Esophagus muscularis mucosa (tissue), 4 donors: ENCODE measurements at regions not wholly inside any gene's neighbourhood (a gene's known extent, or its start where the extent isn't known, plus 50 kb on each side); places are given as distances from the start of the nearest gene placed in this dataset.
"Not testable (repeated sequence)": the region's sequence is repeated elsewhere in the genome, so short reads cannot be mapped to it uniquely, and the experiment has no call there.

Experiments used
- DNase-seq: peaks from one replicate; pipeline ENCODE4 v3.0.0-alpha.2; 2017; ENCODE audit errors: extremely low spot score
- H3K27ac ChIP-seq, 4 donors: fragments of 200-600 bp; sonication (generic); replicated peaks in 1 of 4; 1 replicate in 3 of 4; 2 replicates in 1 of 4; pipeline ENCODE4 v1.5.1; 2016 to 2019; ENCODE audit warnings: mild to moderate bottlenecking in 1 of 4
- H3K27me3 ChIP-seq, 4 donors: fragments of 200-600 bp; sonication (generic); one replicate each; pipeline versions ENCODE4 v1.5.1 to v1.6.0; 2016 to 2019
- H3K36me3 ChIP-seq, 4 donors: fragments of 200-600 bp; sonication (generic); one replicate each; pipeline ENCODE4 v1.5.1; 2016 to 2019
- H3K4me1 ChIP-seq, 4 donors: fragments of 200-600 bp; sonication (generic); one replicate each; pipeline ENCODE4 v1.5.1; 2016 to 2019
- H3K4me3 ChIP-seq, 4 donors: fragments of 200-600 bp; sonication (generic); 1 replicate in 2 of 4; 2 replicates in 2 of 4; pipeline ENCODE4 v1.5.1; 2016 to 2019; ENCODE audit warnings: mild to moderate bottlenecking in 4 of 4, moderate library complexity in 1 of 4
- H3K9me3 ChIP-seq, 4 donors: fragments of 200-600 bp; sonication (generic); 1 replicate in 3 of 4; 2 replicates in 1 of 4; pipeline ENCODE4 v1.5.1; 2016 to 2019
- EP300 ChIP-seq: sonication (generic); formaldehyde crosslinking; IDR thresholded peaks from one replicate; pipeline ENCODE4 v1.6.1; 2017; ENCODE audit warnings: antibody characterized with exemption
- POLR2A ChIP-seq: fragments of 450-650 bp; IDR thresholded peaks from one replicate; pipeline ENCODE4 v1.6.1; 2017; ENCODE audit warnings: antibody characterized with exemption, moderate library complexity, mild to moderate bottlenecking, low read depth
- POLR2AphosphoS5 ChIP-seq, 2 donors: sonication (generic); formaldehyde crosslinking; IDR thresholded peaks; one replicate each; pipeline ENCODE4 v1.6.1; 2017; ENCODE audit warnings: antibody characterized with exemption in 2 of 2
- WGBS: methylation state at CpG from one replicate; pipeline ENCODE4 v1.1.5; 2018; 5-methylcytosine and 5-hydroxymethylcytosine counted together
- intact Hi-C: fragments of 100-400 bp; cut with DNase I; formaldehyde crosslinking; loops from one replicate; pipeline ENCODE4 v1.15.1; 2023
- TF ChIP-seq, protein P1 (sequence below), 3 experiments: fragments of 200-600 bp in 2 of 3; fragments of 450-650 bp in 1 of 3; sonication (generic) in 2 of 3; IDR thresholded peaks; one replicate each; pipeline ENCODE4 v1.5.1; 2017 to 2019; ENCODE audit warnings: antibody characterized with exemption in 3 of 3, mild to moderate bottlenecking in 2 of 3, moderate library complexity in 1 of 3

- Histone ChIP-seq H3K27ac (no peak overlapping the region), H3K36me3 (no peaks in the 10 kb centered on the region), H3K4me3 (no peak overlapping the region), H3K4me1 (no peaks in the 10 kb centered on the region), H3K9me3 (no peaks in the 10 kb centered on the region), H3K27me3 (peaks cover 0 to 53% (median 0%) of the 10 kb centered on the region in 4 donors)
- no peak for DNase-seq
- WGBS: 52% methylated on average over 9 of the region's 9 CpGs
- intact Hi-C loops: no loop called here
- no peak for TF ChIP-seq POLR2A
Observed at GRCh38 chr17:36849871-36850348, 87.4 kb upstream of the LHX1 start.

DNA sequence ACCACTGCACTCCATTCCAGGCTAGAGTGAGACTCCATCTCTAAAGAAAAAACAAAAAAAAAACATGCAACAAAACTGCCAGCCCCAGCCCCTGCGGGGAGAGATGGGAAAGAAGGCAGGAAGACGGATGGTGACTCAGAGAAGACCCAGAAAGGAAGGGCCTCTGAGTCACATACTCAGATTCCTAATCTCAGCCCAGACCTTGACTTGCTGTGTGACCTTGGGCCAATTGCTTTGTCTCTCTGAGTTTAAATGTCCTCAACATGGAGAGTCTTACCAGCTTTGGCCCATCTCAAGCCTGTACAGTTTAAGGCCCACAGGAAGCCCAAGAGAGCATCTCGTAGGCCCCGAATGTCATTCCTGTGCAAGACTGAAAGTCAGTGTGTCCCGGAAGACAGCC, 86.5 kb upstream of the LHX1 start:
- TF ChIP-seq POLR2A (no peak), EP300 (no peak), POLR2AphosphoS5 (IDR thresholded peaks at IDR 0.05) (no peak)
- TF ChIP-seq, protein P1, sequence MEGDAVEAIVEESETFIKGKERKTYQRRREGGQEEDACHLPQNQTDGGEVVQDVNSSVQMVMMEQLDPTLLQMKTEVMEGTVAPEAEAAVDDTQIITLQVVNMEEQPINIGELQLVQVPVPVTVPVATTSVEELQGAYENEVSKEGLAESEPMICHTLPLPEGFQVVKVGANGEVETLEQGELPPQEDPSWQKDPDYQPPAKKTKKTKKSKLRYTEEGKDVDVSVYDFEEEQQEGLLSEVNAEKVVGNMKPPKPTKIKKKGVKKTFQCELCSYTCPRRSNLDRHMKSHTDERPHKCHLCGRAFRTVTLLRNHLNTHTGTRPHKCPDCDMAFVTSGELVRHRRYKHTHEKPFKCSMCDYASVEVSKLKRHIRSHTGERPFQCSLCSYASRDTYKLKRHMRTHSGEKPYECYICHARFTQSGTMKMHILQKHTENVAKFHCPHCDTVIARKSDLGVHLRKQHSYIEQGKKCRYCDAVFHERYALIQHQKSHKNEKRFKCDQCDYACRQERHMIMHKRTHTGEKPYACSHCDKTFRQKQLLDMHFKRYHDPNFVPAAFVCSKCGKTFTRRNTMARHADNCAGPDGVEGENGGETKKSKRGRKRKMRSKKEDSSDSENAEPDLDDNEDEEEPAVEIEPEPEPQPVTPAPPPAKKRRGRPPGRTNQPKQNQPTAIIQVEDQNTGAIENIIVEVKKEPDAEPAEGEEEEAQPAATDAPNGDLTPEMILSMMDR (IDR thresholded peaks at IDR 0.05): no peak
- H3K4me3 ChIP-seq: no peak overlapping the region
- H3K4me1 ChIP-seq: no peaks in the 10 kb centered on the region
- DNase-seq: no peak
- intact Hi-C loops: no loop called here
- 39% methylated on average over 2 of the region's 5 CpGs for WGBS
- H3K27ac ChIP-seq: no peak overlapping the region
- no peaks in the 10 kb centered on the region for H3K9me3 ChIP-seq
- no peaks in the 10 kb centered on the region for H3K36me3 ChIP-seq
- H3K27me3 ChIP-seq: peaks cover 0 to 52% (median 0%) of the 10 kb centered on the region in 4 donors

DNA sequence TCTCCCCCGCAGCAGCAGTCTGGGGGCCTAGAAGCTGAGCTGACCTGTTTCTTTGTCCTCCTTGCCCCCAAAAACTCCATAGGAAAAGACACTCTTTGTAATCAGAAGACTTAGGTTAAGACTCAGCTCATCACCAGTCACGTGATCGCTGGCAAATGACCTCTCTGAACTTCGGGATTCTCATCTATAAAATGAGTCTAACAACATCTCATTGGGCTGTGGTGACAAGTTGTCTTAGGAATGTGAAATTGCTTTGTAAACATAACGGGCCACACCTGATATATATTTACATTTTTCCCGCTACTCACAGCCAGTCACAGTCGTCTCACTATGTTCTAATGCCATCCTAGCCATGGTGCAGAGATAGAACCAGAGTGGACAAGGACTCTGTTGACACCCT, 86.0 kb upstream of the LHX1 start:
- no peak for TF ChIP-seq EP300
- TF ChIP-seq, protein P1 (IDR thresholded peaks at IDR 0.05): no peak
- no peak for TF ChIP-seq POLR2A
- TF ChIP-seq POLR2AphosphoS5 (IDR thresholded peaks at IDR 0.05): no peak
- H3K27ac ChIP-seq: no peak overlapping the region
- no peaks in the 10 kb centered on the region for H3K36me3 ChIP-seq
- DNase-seq: no peak
- H3K4me1 ChIP-seq: no peaks in the 10 kb centered on the region
- H3K9me3 ChIP-seq: no peaks in the 10 kb centered on the region
- no peak overlapping the region for H3K4me3 ChIP-seq
- H3K27me3 ChIP-seq: peaks cover 0 to 48% (median 0%) of the 10 kb centered on the region in 4 donors
- intact Hi-C loops: no loop called here
- WGBS: 59% methylated on average over 7 of the region's 7 CpGs

GRCh38 chr17:36852478-36852877, 84.8 kb upstream of the LHX1 start:
- WGBS: 36% methylated on average over 1 of the region's 1 CpG
- H3K4me3 ChIP-seq, H3K27ac ChIP-seq, DNase-seq, H3K36me3 ChIP-seq, H3K4me1 ChIP-seq, intact Hi-C loops, H3K9me3 ChIP-seq: not testable (repeated sequence)
- H3K27me3 ChIP-seq: peaks cover 0 to 49% (median 0%) of the 10 kb centered on the region in 4 donors

GRCh38 chr17:36854982-36855381, 82.3 kb upstream of the LHX1 start:
- Histone ChIP-seq H3K9me3 (no peaks in the 10 kb centered on the region), H3K27me3 (peaks cover 0 to 66% (median 0%) of the 10 kb centered on the region in 4 donors), H3K4me3 (no peak overlapping the region), H3K4me1 (no peaks in the 10 kb centered on the region), H3K27ac (no peak overlapping the region), H3K36me3 (no peaks in the 10 kb centered on the region)
- no peak for DNase-seq
- WGBS: 56% methylated on average over 3 of the region's 3 CpGs
- intact Hi-C loops: no loop called here
- TF ChIP-seq, protein P1 (IDR thresholded peaks at IDR 0.05): no peak

- 88% methylated on average over 4 of the region's 4 CpGs for WGBS
- Histone ChIP-seq H3K9me3 (no peaks in the 10 kb centered on the region), H3K4me1 (no peaks in the 10 kb centered on the region), H3K4me3 (no peak overlapping the region), H3K27ac (no peak overlapping the region), H3K36me3 (no peaks in the 10 kb centered on the region), H3K27me3 (peaks cover 0 to 70% (median 0%) of the 10 kb centered on the region in 4 donors)
- intact Hi-C loops: no loop called here
- no peak for DNase-seq
- no peak for TF ChIP-seq POLR2A
- no peak for TF ChIP-seq EP300
- TF ChIP-seq, protein P1 (IDR thresholded peaks at IDR 0.05): no peak
- TF ChIP-seq POLR2AphosphoS5 (IDR thresholded peaks at IDR 0.05): no peak
Observed at GRCh38 chr17:36855459-36855858, 81.8 kb upstream of the LHX1 start.
